ENCODE measurements at regions not wholly inside any gene's neighbourhood (a gene's known extent, or its start where the extent isn't known, plus 50 kb on each side); places are given as distances from the start of the nearest gene placed in this dataset.

GRCh38 chr2:164205347-164205746 is 415.9 kb downstream of the GRB14 start:
- no peak for TF ChIP-seq POLR2A (IDR thresholded peaks at IDR 0.05)
- TF ChIP-seq CTCF (IDR thresholded peaks at IDR 0.05): no peak
- Histone ChIP-seq H3K4me1 (no peaks in the 10 kb centered on the region), H3K9me3 (no peaks in the 10 kb centered on the region), H3K4me3 (no peak overlapping the region), H3K36me3 (ENCODE audit: low read depth, missing control alignments) (no peaks in the 10 kb centered on the region), H3K27me3 (no peaks in the 10 kb centered on the region), H3K27ac (no peak overlapping the region)
- WGBS, 2 donors: 58 to 61% methylated on average over 1 of the region's 1 CpG
- no peak for DNase-seq
- intact Hi-C loops (cut with DNase I; ENCODE audit: low total_unique reads): no loop called here

- no peaks in the 10 kb centered on the region for H3K27me3 ChIP-seq
- intact Hi-C loops (cut with DNase I; ENCODE audit: low total_unique reads): no loop called here
- no peak for DNase-seq
Measured at GRCh38 chr2:164203131-164203530, 418.2 kb downstream of the GRB14 start.

GRCh38 chr2:164198256-164198655 is 423.0 kb downstream of the GRB14 start:
- no peak for DNase-seq
- intact Hi-C loops (cut with DNase I; ENCODE audit: low total_unique reads): no loop called here
- 83 to 92% methylated on average over 1 of the region's 1 CpG for WGBS, 2 donors

More at GRCh38 chr2:164203131-164203530, 418.2 kb downstream of the GRB14 start:
- H3K4me3 ChIP-seq: no peak overlapping the region
- no peak for TF ChIP-seq POLR2A (IDR thresholded peaks at IDR 0.05)
- no peak for TF ChIP-seq CTCF (IDR thresholded peaks at IDR 0.05)
- WGBS, 2 donors: 83 to 88% methylated on average over 3 of the region's 3 CpGs
- H3K36me3 ChIP-seq (ENCODE audit: low read depth, missing control alignments): no peaks in the 10 kb centered on the region
- H3K9me3 ChIP-seq: no peaks in the 10 kb centered on the region
- no peak overlapping the region for H3K27ac ChIP-seq
- no peaks in the 10 kb centered on the region for H3K4me1 ChIP-seq

GRCh38 chr2:164190700-164191099 is 430.6 kb downstream of the GRB14 start:
- 60 to 70% methylated on average over 4 of the region's 4 CpGs for WGBS, 2 donors
- intact Hi-C loops (cut with DNase I; ENCODE audit: low total_unique reads): no loop called here

More at GRCh38 chr2:164198256-164198655, 423.0 kb downstream of the GRB14 start:
- Histone ChIP-seq H3K36me3 (ENCODE audit: low read depth, missing control alignments) (no peaks in the 10 kb centered on the region), H3K27ac (no peak overlapping the region), H3K27me3 (no peaks in the 10 kb centered on the region), H3K4me1 (no peaks in the 10 kb centered on the region), H3K9me3 (no peaks in the 10 kb centered on the region), H3K4me3 (no peak overlapping the region)
- no peak for TF ChIP-seq CTCF (IDR thresholded peaks at IDR 0.05)
- no peak for TF ChIP-seq POLR2A (IDR thresholded peaks at IDR 0.05)

More at GRCh38 chr2:164190700-164191099, 430.6 kb downstream of the GRB14 start:
- H3K9me3 ChIP-seq: no peaks in the 10 kb centered on the region
- H3K4me3 ChIP-seq: no peak overlapping the region
- DNase-seq: no peak
- no peak overlapping the region for H3K27ac ChIP-seq
- H3K36me3 ChIP-seq (ENCODE audit: low read depth, missing control alignments): no peaks in the 10 kb centered on the region
- H3K4me1 ChIP-seq: no peaks in the 10 kb centered on the region
- H3K27me3 ChIP-seq: no peaks in the 10 kb centered on the region
- no peak for TF ChIP-seq CTCF (IDR thresholded peaks at IDR 0.05)
- TF ChIP-seq POLR2A (IDR thresholded peaks at IDR 0.05): no peak

Data from testis (tissue), 2 donors.